Neuronal stem cell (in vitro differentiated cells): ENCODE measurements at regions not wholly inside any gene's neighbourhood (a gene's known extent, or its start where the extent isn't known, plus 50 kb on each side); places are given as distances from the start of the nearest gene placed in this dataset.

Experiments used
- DNase-seq: peaks from one replicate; pipeline ENCODE4 v3.0.0-alpha.2; 2013; ENCODE audit warnings: low spot score
- H2AFZ ChIP-seq: one replicate; pipeline ENCODE4 v1.6.1; 2013; ENCODE audit warnings: mild to moderate bottlenecking, low read length, inconsistent platforms
- H2AK5ac ChIP-seq: 2 replicates; pipeline ENCODE4 v1.6.1; 2013; ENCODE audit warnings: low read depth, mild to moderate bottlenecking, inconsistent platforms, low read length, moderate library complexity, mixed read lengths
- H2BK120ac ChIP-seq: 2 replicates; pipeline ENCODE4 v1.6.1; 2013; ENCODE audit warnings: low read depth, mild to moderate bottlenecking, inconsistent platforms, low read length, moderate library complexity, mixed read lengths
- H2BK12ac ChIP-seq: one replicate; pipeline ENCODE4 v1.6.1; 2013; ENCODE audit warnings: low read length, inconsistent platforms
- H2BK15ac ChIP-seq: 2 replicates; pipeline ENCODE4 v1.6.1; 2013; ENCODE audit warnings: mild to moderate bottlenecking, low read length, inconsistent platforms, mixed read lengths
- H2BK5ac ChIP-seq: one replicate; pipeline ENCODE4 v1.6.1; 2013; ENCODE audit warnings: inconsistent platforms, mild to moderate bottlenecking, low read length, moderate library complexity
- H3K14ac ChIP-seq: one replicate; pipeline ENCODE4 v1.6.1; 2013; ENCODE audit warnings: low read length, inconsistent platforms
- H3K18ac ChIP-seq: 2 replicates; pipeline ENCODE4 v1.6.1; 2013; ENCODE audit warnings: low read length, inconsistent platforms
- H3K23ac ChIP-seq: 2 replicates; pipeline ENCODE4 v1.6.1; 2013; ENCODE audit warnings: low read depth, mild to moderate bottlenecking, mixed read lengths, low read length, inconsistent platforms; ENCODE audit not compliant: poor library complexity
- H3K27ac ChIP-seq: replicated peaks from 3 replicates; pipeline ENCODE4 v1.5.1; 2013; ENCODE audit warnings: low read length, inconsistent platforms
- H3K27me3 ChIP-seq, 3 experiments: 2 replicates each; pipeline ENCODE4 v1.6.1; 2013; ENCODE audit warnings: low read length in 3 of 3, mild to moderate bottlenecking in 2 of 3, inconsistent platforms in 1 of 3, low read depth in 1 of 3, mixed read lengths in 1 of 3, moderate library complexity in 1 of 3; ENCODE audit not compliant: control insufficient read depth in 3 of 3, insufficient read depth in 3 of 3
- H3K36me3 ChIP-seq, 2 donors: replicated peaks in 1 of 2; 2 replicates each; pipeline ENCODE4 v1.6.1; 2013; ENCODE audit warnings: low read length in 2 of 2; ENCODE audit not compliant: control insufficient read depth in 2 of 2, insufficient read depth in 2 of 2
- H3K4ac ChIP-seq: 2 replicates; pipeline ENCODE4 v1.6.1; 2013; ENCODE audit warnings: inconsistent platforms, mild to moderate bottlenecking, low read length, moderate library complexity
- H3K4me1 ChIP-seq, 2 donors: 1 replicate in 1 of 2; 2 replicates in 1 of 2; pipeline ENCODE4 v1.6.1; 2013; ENCODE audit warnings: low read length in 2 of 2, low read depth in 1 of 2; ENCODE audit not compliant: control insufficient read depth in 2 of 2, insufficient read depth in 1 of 2
- H3K4me2 ChIP-seq: one replicate; pipeline ENCODE4 v1.6.1; 2013; ENCODE audit warnings: mild to moderate bottlenecking, low read length, inconsistent platforms; ENCODE audit not compliant: insufficient read depth, poor library complexity, severe bottlenecking
- H3K4me3 ChIP-seq, 2 donors: 2 replicates each; pipeline ENCODE4 v1.5.1; 2013; ENCODE audit warnings: low read length in 2 of 2, mild to moderate bottlenecking in 2 of 2, inconsistent platforms in 1 of 2, moderate library complexity in 1 of 2
- H3K79me1 ChIP-seq: one replicate; pipeline ENCODE4 v1.6.1; 2013; ENCODE audit warnings: low read depth, mild to moderate bottlenecking, inconsistent platforms, low read length, moderate library complexity
- H3K9ac ChIP-seq: one replicate; pipeline ENCODE4 v1.6.1; 2013; ENCODE audit warnings: mild to moderate bottlenecking, low read depth, low read length, inconsistent platforms; ENCODE audit not compliant: poor library complexity
- H3K9me3 ChIP-seq, 2 donors: replicated peaks in 1 of 2; 2 replicates each; pipeline versions ENCODE3 to v1.6.1; 2013; ENCODE audit warnings: low read length in 2 of 2, mild to moderate bottlenecking in 2 of 2, inconsistent platforms in 1 of 2, low read depth in 1 of 2, mixed read lengths in 1 of 2, moderate library complexity in 1 of 2; ENCODE audit not compliant: control insufficient read depth in 2 of 2, insufficient read depth in 1 of 2
- H4K8ac ChIP-seq: one replicate; pipeline ENCODE4 v1.6.1; 2013; ENCODE audit warnings: low read depth, mild to moderate bottlenecking, inconsistent platforms, low read length, moderate library complexity
- H4K91ac ChIP-seq: one replicate; pipeline ENCODE4 v1.6.1; 2013; ENCODE audit warnings: low read length, low read depth, mild to moderate bottlenecking, inconsistent platforms; ENCODE audit not compliant: poor library complexity
- WGBS, 2 donors: extraction: QIAGEN DNeasy Blood & Tissue Kit; methylation state at CpG; one replicate each; pipeline ENCODE4 v1.1.7; 2013; ENCODE audit warnings: missing lambda C conversion rate in 2 of 2, mixed read lengths in 1 of 2; ENCODE audit not compliant: insufficient read length in 2 of 2, insufficient replicate concordance in 1 of 2; ENCODE audit errors: extremely low coverage in 2 of 2; 5-methylcytosine and 5-hydroxymethylcytosine counted together

GRCh38 chr2:128368437-128369107, 49.9 kb upstream of the HS6ST1 start:
- H2AFZ ChIP-seq: peak overlapping the region; percentile 62
- no CpG with 5 or more reads among the region's 21 CpGs for WGBS, 2 donors
- no peak overlapping the region for H3K4me3 ChIP-seq
- H3K4me2 ChIP-seq: no peak overlapping the region
- DNase-seq: no peak
- H3K79me1 ChIP-seq: no peaks in the 10 kb centered on the region
- H2BK12ac ChIP-seq: peak overlapping the region; percentile 82
- peaks cover 32 to 41% of the 10 kb centered on the region in 2 donors for H3K4me1 ChIP-seq
- no peak overlapping the region for H3K4ac ChIP-seq
- H3K18ac ChIP-seq: peak overlapping the region; percentile 69
- no peaks in the 10 kb centered on the region for H3K36me3 ChIP-seq
- H3K9ac ChIP-seq: no peak overlapping the region
- no peak overlapping the region for H3K14ac ChIP-seq
- no peak overlapping the region for H2BK5ac ChIP-seq
- peak overlapping the region; percentile 13 for H2BK120ac ChIP-seq
- peaks cover 0 to 4% (median 0%) of the 10 kb centered on the region in 3 experiments for H3K27me3 ChIP-seq
- H2AK5ac ChIP-seq: peak overlapping the region; percentile 94
- H2BK15ac ChIP-seq: peak overlapping the region; percentile 68
- no peak overlapping the region for H4K8ac ChIP-seq
- H3K9me3 ChIP-seq: no peaks in the 10 kb centered on the region
- H3K23ac ChIP-seq: no peak overlapping the region
- peak overlapping the region; percentile 58 for H3K27ac ChIP-seq
- peak overlapping the region; percentile 5 for H4K91ac ChIP-seq

- H2AFZ ChIP-seq: peak overlapping the region; percentile 62
- no peak overlapping the region for H4K8ac ChIP-seq
- no peak overlapping the region for H3K4ac ChIP-seq
- H3K4me3 ChIP-seq: no peak overlapping the region
- no CpG with 5 or more reads among the region's 12 CpGs for WGBS, 2 donors
- peak overlapping the region; percentile 69 for H3K18ac ChIP-seq
- H3K9ac ChIP-seq: no peak overlapping the region
- no peak overlapping the region for H2BK120ac ChIP-seq
- no peak overlapping the region for H3K4me2 ChIP-seq
- H2BK5ac ChIP-seq: no peak overlapping the region
- H3K9me3 ChIP-seq: no peaks in the 10 kb centered on the region
- H2AK5ac ChIP-seq: peak overlapping the region; percentile 94
- peak; percentile 71 for DNase-seq
- H3K23ac ChIP-seq: no peak overlapping the region
- H2BK15ac ChIP-seq: no peak overlapping the region
- H3K27ac ChIP-seq: peak overlapping the region; percentile 58
- H4K91ac ChIP-seq: no peak overlapping the region
- H3K36me3 ChIP-seq: no peaks in the 10 kb centered on the region
- peaks cover 0 to 4% (median 4%) of the 10 kb centered on the region in 3 experiments for H3K27me3 ChIP-seq
- no peak overlapping the region for H2BK12ac ChIP-seq
- no peak overlapping the region for H3K14ac ChIP-seq
- no peaks in the 10 kb centered on the region for H3K79me1 ChIP-seq
- peaks cover 27 to 35% of the 10 kb centered on the region in 2 donors for H3K4me1 ChIP-seq
These were observed 50.5 kb upstream of the HS6ST1 start for GRCh38 chr2:128369108-128369555.

- H3K27me3 ChIP-seq: peaks cover 0 to 4% (median 4%) of the 10 kb centered on the region in 3 experiments
- no peak overlapping the region for H3K4ac ChIP-seq
- no peaks in the 10 kb centered on the region for H3K36me3 ChIP-seq
- H3K14ac ChIP-seq: no peak overlapping the region
- H4K91ac ChIP-seq: no peak overlapping the region
- no peaks in the 10 kb centered on the region for H3K9me3 ChIP-seq
- H2AFZ ChIP-seq: peak overlapping the region; percentile 62
- WGBS, 2 donors: no CpG with 5 or more reads among the region's 17 CpGs
- no peaks in the 10 kb centered on the region for H3K79me1 ChIP-seq
- H3K23ac ChIP-seq: no peak overlapping the region
- no peak overlapping the region for H2BK120ac ChIP-seq
- no peak overlapping the region for H4K8ac ChIP-seq
- H2BK12ac ChIP-seq: no peak overlapping the region
- peak; percentile 80 for DNase-seq
- H2BK5ac ChIP-seq: peak overlapping the region; percentile 75
- peaks cover 25 to 33% of the 10 kb centered on the region in 2 donors for H3K4me1 ChIP-seq
- no peak overlapping the region for H3K9ac ChIP-seq
- H3K18ac ChIP-seq: peak overlapping the region; percentile 89
- H3K4me3 ChIP-seq: no peak overlapping the region
- H3K4me2 ChIP-seq: no peak overlapping the region
- H2BK15ac ChIP-seq: peak overlapping the region; percentile 30
- peak overlapping the region; percentile 54 for H2AK5ac ChIP-seq
- peak overlapping the region; percentile 58 for H3K27ac ChIP-seq
These were observed 51.2 kb upstream of the HS6ST1 start for GRCh38 chr2:128369602-128370467.
